Thoracic aorta (tissue), 2 donors: ENCODE measurements at regions not wholly inside any gene's neighbourhood (a gene's known extent, or its start where the extent isn't known, plus 50 kb on each side); places are given as distances from the start of the nearest gene placed in this dataset.
"Not testable (repeated sequence)": the region's sequence is repeated elsewhere in the genome, so short reads cannot be mapped to it uniquely, and the experiment has no call there.

Source experiments
- ATAC-seq: fragments of 150-250 bp; one replicate; pipeline ENCODE4 v1.8.0; 2017; ENCODE audit warnings: low read depth; ENCODE audit not compliant: insufficient number of reproducible peaks, low FRiP score
- DNase-seq: peaks from one replicate; pipeline ENCODE4 v3.0.0-alpha.2; 2020; ENCODE audit warnings: low spot score
- H3K27ac ChIP-seq, 2 donors: fragments of 200-600 bp; sonication (generic); 1 replicate in 1 of 2; 2 replicates in 1 of 2; pipeline ENCODE4 v1.5.1; 2016; ENCODE audit warnings: mild to moderate bottlenecking in 2 of 2, moderate library complexity in 2 of 2
- H3K27me3 ChIP-seq: fragments of 200-600 bp; sonication (generic); replicated peaks from 2 replicates; pipeline ENCODE4 v1.6.0; 2016; ENCODE audit warnings: mild to moderate bottlenecking; ENCODE audit not compliant: insufficient read depth
- H3K36me3 ChIP-seq: fragments of 200-600 bp; sonication (generic); one replicate; pipeline ENCODE4 v1.5.1; 2016
- H3K4me1 ChIP-seq, 2 donors: fragments of 200-600 bp; sonication (generic); 1 replicate in 1 of 2; 2 replicates in 1 of 2; pipeline versions ENCODE4 v1.5.1 to v1.6.0; 2016; ENCODE audit warnings: low read depth in 2 of 2, mild to moderate bottlenecking in 1 of 2; ENCODE audit not compliant: control insufficient read depth in 1 of 2
- H3K4me3 ChIP-seq: fragments of 200-600 bp; sonication (generic); 2 replicates; pipeline ENCODE4 v1.5.1; 2016; ENCODE audit warnings: mild to moderate bottlenecking
- H3K9me3 ChIP-seq: fragments of 200-600 bp; sonication (generic); 2 replicates; pipeline ENCODE4 v1.5.1; 2016
- CTCF ChIP-seq: fragments of 200-600 bp; sonication (generic); IDR thresholded peaks from one replicate; pipeline ENCODE4 v1.5.1; 2019; ENCODE audit warnings: antibody characterized with exemption

- H3K36me3 ChIP-seq: no peaks in the 10 kb centered on the region
- DNase-seq (no peak), ATAC-seq (no peak)
- no peak overlapping the region for H3K27ac ChIP-seq
- no peak for TF ChIP-seq CTCF
- no peaks in the 10 kb centered on the region for H3K9me3 ChIP-seq
- no peaks in the 10 kb centered on the region for H3K4me1 ChIP-seq
- H3K27me3 ChIP-seq: no peaks in the 10 kb centered on the region
- no peak overlapping the region for H3K4me3 ChIP-seq
Observed at GRCh38 chr16:60675022-60675421, 1361.2 kb downstream of the CDH8 start.

GRCh38 chr16:60674241-60674640 lies 1362.0 kb downstream of the CDH8 start:
- no peak overlapping the region for H3K27ac ChIP-seq
- no peaks in the 10 kb centered on the region for H3K36me3 ChIP-seq
- ATAC-seq (no peak), DNase-seq (no peak)
- H3K27me3 ChIP-seq: no peaks in the 10 kb centered on the region
- no peak for TF ChIP-seq CTCF
- H3K4me3 ChIP-seq: no peak overlapping the region
- no peaks in the 10 kb centered on the region for H3K9me3 ChIP-seq
- no peaks in the 10 kb centered on the region for H3K4me1 ChIP-seq

- H3K36me3 ChIP-seq: no peaks in the 10 kb centered on the region
- no peaks in the 10 kb centered on the region for H3K9me3 ChIP-seq
- no peak for ATAC-seq
- DNase-seq: no peak
- no peak overlapping the region for H3K27ac ChIP-seq
- no peaks in the 10 kb centered on the region for H3K4me1 ChIP-seq
- H3K4me3 ChIP-seq: no peak overlapping the region
- no peak for TF ChIP-seq CTCF
- no peaks in the 10 kb centered on the region for H3K27me3 ChIP-seq
Observed at GRCh38 chr16:60655514-60656153, 1380.6 kb downstream of the CDH8 start.

GRCh38 chr16:60651346-60651745 lies 1384.9 kb downstream of the CDH8 start:
- no peak for DNase-seq
- no peak for ATAC-seq
- Histone ChIP-seq H3K27ac (no peak overlapping the region), H3K9me3 (no peaks in the 10 kb centered on the region), H3K27me3 (no peaks in the 10 kb centered on the region), H3K36me3 (no peaks in the 10 kb centered on the region), H3K4me3 (no peak overlapping the region), H3K4me1 (no peaks in the 10 kb centered on the region)
- no peak for TF ChIP-seq CTCF

GRCh38 chr16:60648290-60648689 lies 1387.9 kb downstream of the CDH8 start:
- H3K4me1 ChIP-seq: no peaks in the 10 kb centered on the region
- DNase-seq: no peak
- no peaks in the 10 kb centered on the region for H3K27me3 ChIP-seq
- no peak overlapping the region for H3K4me3 ChIP-seq
- no peak overlapping the region for H3K27ac ChIP-seq
- H3K36me3 ChIP-seq: no peaks in the 10 kb centered on the region
- TF ChIP-seq CTCF: no peak
- no peak for ATAC-seq
- H3K9me3 ChIP-seq: no peaks in the 10 kb centered on the region

- not testable (repeated sequence) for H3K4me1 ChIP-seq, H3K27me3 ChIP-seq, DNase-seq, H3K36me3 ChIP-seq, ATAC-seq, H3K27ac ChIP-seq, H3K4me3 ChIP-seq, H3K9me3 ChIP-seq
Observed at GRCh38 chr16:60647388-60647787, 1388.8 kb downstream of the CDH8 start.
